Limb (tissue), 2 donors: ENCODE measurements at regions not wholly inside any gene's neighbourhood (a gene's known extent, or its start where the extent isn't known, plus 50 kb on each side); places are given as distances from the start of the nearest gene placed in this dataset.

Experiments used
- DNase-seq, 2 donors: peaks; one replicate each; pipeline ENCODE4 v3.0.0-alpha.2; 2016; ENCODE audit errors: extremely low spot score in 2 of 2

- peak in 1 of 2 donors; percentile 63 for DNase-seq
Observed at GRCh38 chr2:101558740-101559525, 84.0 kb upstream of the RFX8 start.

GRCh38 chr2:101556033-101556459, 81.1 kb upstream of the RFX8 start:
- no peak for DNase-seq

GRCh38 chr2:101551336-101551888, 76.5 kb upstream of the RFX8 start:
- no peak for DNase-seq

- DNase-seq: no peak
Observed at GRCh38 chr2:101550555-101550954, 75.6 kb upstream of the RFX8 start.

DNA sequence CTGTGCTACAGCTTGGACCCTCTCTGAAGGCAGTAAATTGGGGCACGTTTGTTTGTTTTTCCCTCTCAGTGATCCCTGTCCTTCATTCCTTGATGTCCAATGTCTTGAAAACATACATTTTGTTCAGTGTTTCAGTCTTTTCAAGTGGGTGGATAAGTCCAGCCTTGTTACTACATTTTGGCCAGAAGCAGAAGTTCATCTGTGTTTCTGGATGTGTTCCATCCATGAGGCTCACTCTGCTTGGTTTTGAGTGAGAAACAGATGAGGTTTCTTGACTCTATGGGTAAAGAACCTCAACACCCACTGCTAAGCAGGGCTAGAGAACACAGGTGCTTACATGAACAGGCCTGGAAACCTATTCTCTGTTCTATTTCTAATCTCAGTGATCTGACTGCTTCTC, 74.5 kb upstream of the RFX8 start:
- no peak for DNase-seq

- no peak for DNase-seq
Observed at GRCh38 chr2:101546376-101547058, 71.6 kb upstream of the RFX8 start.

DNA sequence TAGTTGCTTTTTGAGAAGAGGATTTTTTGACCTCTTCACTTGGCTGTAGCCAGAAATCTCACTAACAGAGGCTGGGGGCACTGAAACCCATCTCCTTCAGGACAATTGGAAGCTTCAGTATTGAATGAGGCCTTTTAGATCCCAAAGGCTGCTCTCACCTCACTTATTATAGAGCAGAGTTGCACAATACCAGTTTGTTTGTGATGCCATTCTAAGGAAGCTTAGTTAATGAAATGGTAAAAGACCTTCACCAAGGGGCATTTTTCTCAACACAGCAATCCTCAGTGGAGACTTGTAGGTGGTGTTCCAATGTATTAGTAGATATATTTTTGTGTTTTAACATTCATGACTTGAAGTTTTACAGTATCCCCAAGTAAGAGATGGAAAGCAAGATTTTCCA, 71.0 kb upstream of the RFX8 start:
- no peak for DNase-seq

DNA sequence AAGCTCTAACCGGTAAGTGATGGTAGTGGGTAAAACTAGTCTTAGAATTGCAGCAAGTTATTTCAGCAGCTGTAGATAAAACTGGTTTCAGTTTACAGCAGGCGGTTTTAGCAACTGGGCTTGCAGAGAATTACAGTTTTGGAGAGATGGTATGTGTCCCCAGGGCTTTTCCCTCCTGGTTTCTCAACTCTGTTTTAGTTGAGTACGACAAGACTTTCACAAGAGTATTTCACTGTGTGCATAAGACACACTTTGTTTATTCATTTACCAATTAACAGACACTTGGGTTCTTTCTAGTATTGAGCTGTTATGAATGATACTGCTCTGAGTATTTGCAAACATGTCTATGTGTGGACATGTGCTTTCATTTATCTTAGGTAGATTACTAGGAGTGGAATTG, 65.6 kb upstream of the RFX8 start:
- peak in 1 of 2 donors; percentile 5 for DNase-seq

GRCh38 chr2:101538076-101538475, 63.2 kb upstream of the RFX8 start:
- DNase-seq: no peak

DNA sequence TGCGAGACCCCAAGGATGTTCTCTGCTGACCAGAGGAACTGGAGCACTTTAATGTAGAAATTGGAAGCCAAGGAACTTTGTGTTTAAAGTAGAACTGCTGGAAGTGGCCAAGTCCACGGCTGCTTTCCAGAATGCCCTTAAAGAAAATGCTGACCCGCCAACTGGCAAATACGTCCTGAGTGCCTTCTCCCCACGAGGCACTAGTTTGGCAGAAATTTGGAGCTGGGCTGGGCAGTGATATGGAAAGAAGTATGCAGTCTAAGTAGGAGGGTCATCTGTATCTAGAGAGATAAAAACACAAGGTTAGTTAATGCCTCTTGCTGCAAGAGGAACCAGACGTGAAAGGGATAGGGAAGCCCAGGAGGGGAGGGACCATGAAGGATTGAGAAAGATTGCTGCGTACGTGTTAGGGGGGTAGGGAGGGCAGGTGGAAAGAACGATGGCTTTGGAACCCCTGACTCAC, 59.3 kb upstream of the RFX8 start:
- DNase-seq: no peak

- no peak for DNase-seq
Observed at GRCh38 chr2:101533561-101534148, 58.7 kb upstream of the RFX8 start.

DNA sequence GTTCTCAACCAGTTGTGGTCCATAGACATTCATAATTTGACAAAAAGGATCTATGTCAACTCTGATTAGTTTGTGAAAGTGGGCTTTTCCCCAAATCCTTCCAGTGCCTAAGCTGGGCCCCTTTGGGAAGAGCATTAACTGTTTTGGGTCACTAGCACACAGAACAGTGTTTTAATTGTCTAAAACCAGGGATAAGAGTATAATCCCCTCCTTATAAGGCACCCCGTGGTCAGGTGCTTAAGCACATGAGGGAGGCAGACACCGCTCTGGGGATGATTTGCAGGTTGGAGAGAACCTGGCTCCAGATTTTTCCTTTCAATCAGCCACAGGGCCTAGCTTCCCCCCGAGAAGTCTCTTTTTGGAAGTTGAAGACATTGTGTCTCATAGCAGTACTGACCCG, 53.6 kb upstream of the RFX8 start:
- DNase-seq: no peak

DNA sequence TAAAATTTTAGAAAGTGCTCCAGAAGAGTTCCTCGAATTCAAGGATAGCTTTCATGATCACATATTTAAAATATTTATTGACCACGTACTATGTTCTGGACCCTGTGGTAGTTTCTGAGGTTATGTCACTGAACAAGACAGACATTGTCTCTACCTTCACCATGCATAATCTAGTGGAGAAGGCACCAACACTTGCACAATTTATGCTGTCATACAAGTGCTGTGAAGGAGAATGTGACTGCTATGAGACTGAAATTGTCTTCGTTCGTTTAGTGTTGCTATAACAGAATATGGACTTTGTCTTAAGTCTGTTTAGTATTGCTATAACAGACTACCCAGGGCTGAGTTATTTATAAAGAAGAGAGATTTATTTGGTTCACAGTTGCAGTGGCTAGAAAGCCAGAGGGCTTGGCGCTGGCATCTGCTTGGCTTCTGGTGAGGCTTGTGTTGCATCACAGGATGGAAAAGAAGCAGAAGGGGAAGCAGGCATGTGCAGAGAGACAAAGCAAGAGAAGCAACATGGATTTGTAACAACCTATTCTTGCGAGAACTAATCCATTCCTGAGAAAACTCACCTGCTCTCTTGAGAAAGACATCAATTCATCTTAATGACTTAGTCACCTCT, 50.0 kb upstream of the RFX8 start:
- no peak for DNase-seq
